Stimulated activated CD8-positive, alpha-beta memory T cell treated with anti-CD3 and anti-CD28 coated beads, Interleukin-4, amount 100 ng/mL, for 4 hours (primary cell): ENCODE measurements at regions not wholly inside any gene's neighbourhood (a gene's known extent, or its start where the extent isn't known, plus 50 kb on each side); places are given as distances from the start of the nearest gene placed in this dataset.

Experiments
- DNase-seq, 2 donors: peaks; one replicate each; pipeline ENCODE4 v3.0.0-alpha.2; 2020; ENCODE audit warnings: low read depth in 2 of 2, low spot score in 1 of 2

GRCh38 chr15:96262097-96262496 is 68.4 kb upstream of the NR2F2 start:
- DNase-seq, result no peak

GRCh38 chr15:96262549-96263489 is 67.7 kb upstream of the NR2F2 start:
- no peak for DNase-seq

DNA sequence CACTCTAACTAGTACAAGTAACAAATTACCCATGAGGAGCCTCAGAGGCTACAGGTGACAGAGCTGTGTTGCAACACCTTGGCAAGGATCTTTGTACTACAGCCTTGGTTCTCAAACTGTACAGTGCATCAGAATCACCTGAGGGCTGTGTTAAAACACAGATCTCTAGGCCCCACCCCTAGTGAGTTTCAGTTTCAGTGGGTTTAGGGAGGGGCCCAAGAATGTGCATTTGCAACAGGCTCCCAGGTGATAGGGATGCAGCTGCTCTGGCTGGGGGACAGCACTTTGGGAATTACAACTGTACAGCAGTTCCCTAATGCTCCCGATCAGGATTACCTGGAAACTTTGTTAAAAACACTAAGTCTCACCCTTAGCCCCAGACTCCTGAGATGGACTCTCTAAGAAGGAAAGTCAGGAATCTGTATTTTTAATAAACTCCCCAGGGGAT is 66.1 kb upstream of the NR2F2 start:
- no peak for DNase-seq

GRCh38 chr15:96264801-96265515 is 65.5 kb upstream of the NR2F2 start:
- no peak for DNase-seq

DNA sequence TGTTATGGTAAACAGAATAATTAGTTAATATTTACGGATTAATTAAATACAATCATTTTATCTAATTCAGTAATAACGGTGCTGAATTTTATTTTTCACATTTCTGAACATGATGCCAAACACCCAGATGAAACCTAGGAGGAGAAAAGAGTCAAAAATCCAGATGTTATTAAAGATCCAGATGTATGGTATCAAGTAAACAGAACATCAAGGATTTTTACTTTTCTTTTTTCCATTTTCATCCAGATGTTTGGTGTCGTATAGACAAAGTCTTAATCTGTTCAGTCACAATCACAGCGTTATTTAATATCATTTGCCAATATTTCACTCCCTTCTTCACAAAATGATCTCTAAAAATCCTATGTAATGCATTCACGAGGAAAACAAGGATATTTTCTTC is 64.0 kb upstream of the NR2F2 start:
- no peak for DNase-seq

GRCh38 chr15:96267463-96267862 is 63.0 kb upstream of the NR2F2 start:
- DNase-seq, result no peak

- DNase-seq, result no peak
These were observed 61.9 kb upstream of the NR2F2 start for GRCh38 chr15:96268442-96269204.

- no peak for DNase-seq
These were observed 59.8 kb upstream of the NR2F2 start for GRCh38 chr15:96270581-96271172.

DNA sequence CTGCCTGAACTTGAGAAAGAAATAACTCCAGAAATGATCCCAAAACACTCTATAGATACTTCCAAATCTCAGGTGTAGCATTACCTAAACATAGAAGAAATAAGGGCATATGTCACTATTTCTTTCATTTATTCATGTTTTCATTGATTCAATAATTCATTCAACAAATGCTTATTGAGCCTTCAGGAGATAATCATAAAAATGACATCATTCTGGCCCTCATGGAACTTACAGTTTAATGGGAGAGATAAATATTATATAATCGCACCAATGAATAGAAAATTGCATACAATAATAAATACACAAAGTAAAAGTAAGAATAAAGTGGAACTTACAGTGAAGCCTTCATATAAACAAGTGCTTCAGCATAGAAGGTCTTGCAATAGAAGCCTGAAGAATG is 58.1 kb upstream of the NR2F2 start:
- DNase-seq, result no peak

DNA sequence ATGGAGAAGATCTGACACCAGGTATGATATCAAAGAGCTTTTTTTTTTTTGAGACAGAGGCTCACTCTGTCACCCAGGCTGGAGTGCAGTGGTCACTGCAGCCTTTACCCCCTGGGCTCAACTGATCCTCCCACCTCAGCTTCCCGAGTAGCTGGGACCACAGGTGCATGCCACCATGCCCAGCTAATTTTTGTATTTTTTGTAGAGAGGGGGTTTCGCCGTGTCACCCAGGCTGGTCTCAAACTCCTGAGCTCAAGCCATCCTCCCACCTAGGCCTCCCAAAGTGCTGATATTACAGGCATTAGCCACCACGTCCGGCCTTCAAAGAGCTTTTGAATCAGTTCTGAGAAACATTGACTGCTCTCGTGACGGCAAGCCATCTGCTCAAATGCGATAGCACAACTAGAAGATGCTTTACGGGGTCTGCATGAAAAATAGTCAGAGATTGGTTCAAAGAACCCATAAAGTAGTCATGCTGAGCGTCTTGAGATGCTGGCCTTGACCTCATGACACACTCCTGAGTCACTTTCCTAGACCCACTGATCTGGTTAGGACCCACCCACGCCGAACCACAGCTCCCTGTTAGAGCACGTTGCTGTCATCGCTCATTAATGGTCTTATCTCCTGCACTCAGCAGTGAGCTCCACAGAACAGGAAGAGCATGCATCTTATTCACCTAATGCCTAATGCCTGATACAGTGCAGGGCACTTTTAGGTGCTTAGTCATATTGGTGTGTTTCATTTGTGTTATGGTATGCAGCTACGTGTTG is 57.0 kb upstream of the NR2F2 start:
- DNase-seq, result no peak

DNA sequence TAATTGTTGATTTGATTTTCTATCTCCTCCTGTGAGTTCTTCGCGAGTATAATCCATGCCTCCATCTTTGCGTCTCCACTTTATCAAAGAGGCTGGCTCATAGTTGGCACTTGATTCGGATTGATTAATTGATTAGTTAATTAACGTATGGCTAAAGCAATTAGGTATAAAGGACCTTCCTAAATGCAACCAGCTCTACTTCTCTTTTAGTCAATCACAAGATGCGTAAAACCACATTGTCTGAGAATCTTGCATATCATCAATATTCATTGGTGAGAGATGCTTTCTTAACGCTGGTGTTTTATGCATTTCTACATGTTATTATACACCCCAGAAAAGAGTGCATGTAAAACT is 56.4 kb upstream of the NR2F2 start:
- DNase-seq, result no peak

GRCh38 chr15:96274698-96275097 is 55.8 kb upstream of the NR2F2 start:
- DNase-seq, result no peak

DNA sequence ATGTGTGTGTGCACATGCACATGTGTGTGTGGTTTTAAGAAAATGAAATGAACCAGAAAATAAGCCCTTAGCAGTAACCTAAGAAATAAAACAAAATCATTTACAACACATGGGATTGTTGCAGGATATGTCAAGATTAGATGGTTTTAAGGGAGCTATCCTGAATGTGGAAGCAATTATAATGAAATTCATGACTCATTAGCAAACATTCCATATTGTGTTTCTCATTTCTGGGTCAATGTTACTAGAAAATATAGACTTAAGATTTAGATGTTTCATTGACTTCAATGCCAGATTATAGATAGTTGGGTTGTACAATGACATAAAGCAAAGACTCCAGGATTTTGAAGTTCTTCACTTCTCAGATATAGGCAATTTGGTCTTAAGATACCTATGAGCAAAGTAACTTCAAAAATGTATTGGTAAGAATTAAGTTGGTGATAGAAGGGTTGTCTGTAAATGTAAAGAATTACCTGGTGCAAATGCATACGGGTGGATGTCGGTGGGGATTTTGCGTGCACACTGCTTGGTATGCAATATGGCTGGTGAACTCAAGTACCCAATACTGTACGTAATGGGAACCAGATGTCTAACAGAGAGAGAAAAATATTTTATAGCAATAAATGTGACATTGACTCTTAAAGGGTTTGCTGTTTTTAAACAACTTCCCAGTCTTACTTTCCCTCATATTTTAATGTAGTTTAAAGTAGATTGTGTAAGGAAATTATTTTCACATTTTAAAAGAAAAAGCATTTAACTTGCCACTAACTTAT is 53.9 kb upstream of the NR2F2 start:
- DNase-seq, result no peak
